ENCODE measurements at regions not wholly inside any gene's neighbourhood (a gene's known extent, or its start where the extent isn't known, plus 50 kb on each side); places are given as distances from the start of the nearest gene placed in this dataset.

GRCh38 chr5:92505925-92506324, 1075.1 kb downstream of the NR2F1-AS1 start:
- Mint-ChIP-seq H3K27ac (no peak overlapping the region), H3K27me3 (ENCODE audit: low read depth in 2 of 2) (no peaks in the 10 kb centered on the region), H3K36me3 (no peaks in the 10 kb centered on the region), H3K4me3 (no peak overlapping the region), H3K4me1 (no peaks in the 10 kb centered on the region), H3K9me3 (peaks cover 15 to 33% of the 10 kb centered on the region in 2 donors)
- peaks cover 9% of the 10 kb centered on the region for H3K9me3 ChIP-seq (ENCODE audit: control insufficient read depth, insufficient read depth, low read length)
- H3K4me3 ChIP-seq (ENCODE audit: low read length), result no peak overlapping the region
- no peaks in the 10 kb centered on the region for H3K27me3 ChIP-seq (ENCODE audit: control insufficient read depth, insufficient read depth, low read length)
- no peak for TF ChIP-seq CTCF (IDR thresholded peaks at IDR 0.05)
- H3K36me3 ChIP-seq (ENCODE audit: control insufficient read depth, insufficient read depth, low read length), result no peaks in the 10 kb centered on the region
- no peaks in the 10 kb centered on the region for H3K4me1 ChIP-seq (ENCODE audit: control insufficient read depth, insufficient read depth, low read length)
- ATAC-seq, result no peak
- intact Hi-C loops (cut with micrococcal nuclease), result no loop called here
- H3K27ac ChIP-seq (ENCODE audit: low read length), result no peak overlapping the region
- no peak for DNase-seq

GRCh38 chr5:92505145-92505544, 1075.9 kb downstream of the NR2F1-AS1 start:
- no peaks in the 10 kb centered on the region for H3K27me3 Mint-ChIP-seq (ENCODE audit: low read depth in 2 of 2)
- intact Hi-C loops (cut with micrococcal nuclease), result no loop called here
- ATAC-seq (no peak), DNase-seq (no peak)
- peaks cover 10 to 26% of the 10 kb centered on the region in 2 donors for H3K9me3 Mint-ChIP-seq
- no peak overlapping the region for H3K4me3 Mint-ChIP-seq
- WGBS (ENCODE audit: insufficient coverage), result 100% methylated on average over 1 of the region's 3 CpGs
- H3K36me3 ChIP-seq (ENCODE audit: control insufficient read depth, insufficient read depth, low read length), result no peaks in the 10 kb centered on the region
- H3K27ac Mint-ChIP-seq, result no peak overlapping the region
- no peaks in the 10 kb centered on the region for H3K27me3 ChIP-seq (ENCODE audit: control insufficient read depth, insufficient read depth, low read length)
- peaks cover 8% of the 10 kb centered on the region for H3K9me3 ChIP-seq (ENCODE audit: control insufficient read depth, insufficient read depth, low read length)
- TF ChIP-seq CTCF (IDR thresholded peaks at IDR 0.05), result no peak
- no peak overlapping the region for H3K4me3 ChIP-seq (ENCODE audit: low read length)
- no peaks in the 10 kb centered on the region for H3K4me1 Mint-ChIP-seq
- no peak overlapping the region for H3K27ac ChIP-seq (ENCODE audit: low read length)
- no peaks in the 10 kb centered on the region for H3K36me3 Mint-ChIP-seq
- no peaks in the 10 kb centered on the region for H3K4me1 ChIP-seq (ENCODE audit: control insufficient read depth, insufficient read depth, low read length)

GRCh38 chr5:92504346-92504745, 1076.7 kb downstream of the NR2F1-AS1 start:
- no peak overlapping the region for H3K4me3 Mint-ChIP-seq
- H3K4me1 Mint-ChIP-seq, result no peaks in the 10 kb centered on the region
- H3K4me1 ChIP-seq (ENCODE audit: control insufficient read depth, insufficient read depth, low read length), result no peaks in the 10 kb centered on the region
- H3K27ac Mint-ChIP-seq, result no peak overlapping the region
- peaks cover under 1% of the 10 kb centered on the region for H3K9me3 ChIP-seq (ENCODE audit: control insufficient read depth, insufficient read depth, low read length)
- no peaks in the 10 kb centered on the region for H3K27me3 Mint-ChIP-seq (ENCODE audit: low read depth in 2 of 2)
- no peak overlapping the region for H3K27ac ChIP-seq (ENCODE audit: low read length)
- TF ChIP-seq CTCF (IDR thresholded peaks at IDR 0.05), result no peak
- ATAC-seq (no peak), DNase-seq (no peak)
- intact Hi-C loops (cut with micrococcal nuclease), result no loop called here
- H3K4me3 ChIP-seq (ENCODE audit: low read length), result no peak overlapping the region
- H3K36me3 Mint-ChIP-seq, result no peaks in the 10 kb centered on the region
- peaks cover 10 to 26% of the 10 kb centered on the region in 2 donors for H3K9me3 Mint-ChIP-seq
- H3K36me3 ChIP-seq (ENCODE audit: control insufficient read depth, insufficient read depth, low read length), result no peaks in the 10 kb centered on the region
- H3K27me3 ChIP-seq (ENCODE audit: control insufficient read depth, insufficient read depth, low read length), result no peaks in the 10 kb centered on the region
- 39% methylated on average over 2 of the region's 2 CpGs for WGBS (ENCODE audit: insufficient coverage)

- Histone ChIP-seq H3K4me3 (ENCODE audit: low read length) (no peak overlapping the region), H3K4me1 (ENCODE audit: control insufficient read depth, insufficient read depth, low read length) (no peaks in the 10 kb centered on the region), H3K9me3 (ENCODE audit: control insufficient read depth, insufficient read depth, low read length) (no peaks in the 10 kb centered on the region), H3K27me3 (ENCODE audit: control insufficient read depth, insufficient read depth, low read length) (no peaks in the 10 kb centered on the region), H3K36me3 (ENCODE audit: control insufficient read depth, insufficient read depth, low read length) (no peaks in the 10 kb centered on the region), H3K27ac (ENCODE audit: low read length) (no peak overlapping the region)
- Mint-ChIP-seq H3K27me3 (ENCODE audit: low read depth in 2 of 2) (no peaks in the 10 kb centered on the region), H3K9me3 (peaks cover 14 to 22% of the 10 kb centered on the region in 2 donors), H3K27ac (no peak overlapping the region), H3K4me3 (no peak overlapping the region), H3K4me1 (no peaks in the 10 kb centered on the region), H3K36me3 (no peaks in the 10 kb centered on the region)
- DNase-seq, result no peak
- intact Hi-C loops (cut with micrococcal nuclease), result no loop called here
- no peak for TF ChIP-seq CTCF (IDR thresholded peaks at IDR 0.05)
- ATAC-seq, result no peak
- WGBS (ENCODE audit: insufficient coverage), result 70% methylated on average over 1 of the region's 2 CpGs
Measured at GRCh38 chr5:92500752-92501151, 1080.3 kb downstream of the NR2F1-AS1 start.
